ENCODE measurements at regions not wholly inside any gene's neighbourhood (a gene's known extent, or its start where the extent isn't known, plus 50 kb on each side); places are given as distances from the start of the nearest gene placed in this dataset.

- no peak for TF ChIP-seq ZFX (IDR thresholded peaks at IDR 0.05)
- TF ChIP-seq CTCF (conservative IDR thresholded peaks at IDR 0.05) = no peak
- H3K27ac ChIP-seq = no peak overlapping the region
These were observed 376.5 kb upstream of the MAD2L1 start for GRCh38 chr4:120443116-120443515.

GRCh38 chr4:120440730-120441129 is 374.1 kb upstream of the MAD2L1 start:
- H3K27ac ChIP-seq = no peak overlapping the region
- TF ChIP-seq ZFX (IDR thresholded peaks at IDR 0.05) = no peak

GRCh38 chr4:120435179-120435578 is 368.5 kb upstream of the MAD2L1 start:
- TF ChIP-seq ZFX (IDR thresholded peaks at IDR 0.05) (no peak), CTCF (conservative IDR thresholded peaks at IDR 0.05) (no peak)
- H3K27ac ChIP-seq = no peak overlapping the region

- no peak for TF ChIP-seq ZFX (IDR thresholded peaks at IDR 0.05)
- TF ChIP-seq CTCF (conservative IDR thresholded peaks at IDR 0.05) = no peak
- H3K27ac ChIP-seq = no peak overlapping the region
These were observed 368.1 kb upstream of the MAD2L1 start for GRCh38 chr4:120434756-120435155.

- TF ChIP-seq ZFX (IDR thresholded peaks at IDR 0.05) (no peak), CTCF (conservative IDR thresholded peaks at IDR 0.05) (no peak)
These were observed 365.7 kb upstream of the MAD2L1 start for GRCh38 chr4:120432301-120432860.

GRCh38 chr4:120431180-120431579 is 364.5 kb upstream of the MAD2L1 start:
- no peak overlapping the region for H3K27ac ChIP-seq
- no peak for TF ChIP-seq ZFX (IDR thresholded peaks at IDR 0.05)
- no peak for TF ChIP-seq CTCF (conservative IDR thresholded peaks at IDR 0.05)

More at GRCh38 chr4:120432301-120432860, 365.7 kb upstream of the MAD2L1 start:
- H3K27ac ChIP-seq = no peak overlapping the region

GRCh38 chr4:120418146-120418545 is 351.5 kb upstream of the MAD2L1 start:
- TF ChIP-seq ZFX (IDR thresholded peaks at IDR 0.05) (no peak), CTCF (conservative IDR thresholded peaks at IDR 0.05) (no peak)
- H3K27ac ChIP-seq = no peak overlapping the region

- TF ChIP-seq CTCF (conservative IDR thresholded peaks at IDR 0.05) = no peak
- TF ChIP-seq ZFX (IDR thresholded peaks at IDR 0.05) = no peak
- no peak overlapping the region for H3K27ac ChIP-seq
These were observed 349.2 kb upstream of the MAD2L1 start for GRCh38 chr4:120415896-120416295.
